ENCODE measurements at regions not wholly inside any gene's neighbourhood (a gene's known extent, or its start where the extent isn't known, plus 50 kb on each side); places are given as distances from the start of the nearest gene placed in this dataset.
"Not testable (repeated sequence)": the region's sequence is repeated elsewhere in the genome, so short reads cannot be mapped to it uniquely, and the experiment has no call there.

GRCh38 chr6:51049983-51050877 is 231.6 kb downstream of the TFAP2B start:
- no CpG with 5 or more reads among the region's 2 CpGs for WGBS (ENCODE audit: insufficient coverage)

GRCh38 chr6:51052716-51053115 is 234.0 kb downstream of the TFAP2B start:
- H3K27ac Mint-ChIP-seq; H3K9ac ChIP-seq (ENCODE audit: low read length); H3K36me3 ChIP-seq (replicated peaks in 1 of 2; ENCODE audit: control extremely low read depth in 1 of 2, control insufficient read depth in 1 of 2, extremely low read depth in 1 of 2, insufficient read depth in 2 of 2, low read length in 1 of 2); H3K9me3 ChIP-seq (ENCODE audit: control extremely low read depth in 1 of 3, control insufficient read depth in 2 of 3, insufficient read depth in 1 of 3, low read length in 2 of 3); H3K4me1 Mint-ChIP-seq; H3K4me2 ChIP-seq (replicated peaks; ENCODE audit: low read depth, low read length, poor library complexity, severe bottlenecking); ATAC-seq (ENCODE audit: low read depth); H3K79me2 ChIP-seq (ENCODE audit: control insufficient read depth, insufficient read depth, low read length); POLR2A ChIA-PET; H2AFZ ChIP-seq (ENCODE audit: insufficient read depth, low read depth, low read length, poor library complexity, severe bottlenecking); DNase-seq; H3K27me3 Mint-ChIP-seq; intact Hi-C loops (cut with micrococcal nuclease); CTCF ChIA-PET; H3K4me3 Mint-ChIP-seq; H3K9me3 Mint-ChIP-seq (ENCODE audit: insufficient read depth); H4K20me1 ChIP-seq (ENCODE audit: control insufficient read depth, insufficient read depth, low read length, poor library complexity, severe bottlenecking); H3K4me3 ChIP-seq (ENCODE audit: control extremely low read depth in 1 of 5, extremely low read depth in 1 of 5, insufficient read depth in 1 of 5, low read depth in 2 of 5, low read length in 4 of 5); H3K27me3 ChIP-seq (replicated peaks in 1 of 4; ENCODE audit: control extremely low read depth in 1 of 4, control insufficient read depth in 3 of 4, insufficient read depth in 4 of 4, low read length in 3 of 4); H3K27ac ChIP-seq (ENCODE audit: low read length in 2 of 2); H3K4me1 ChIP-seq (ENCODE audit: control insufficient read depth in 2 of 2, insufficient read depth in 2 of 2, low read length in 2 of 2): not testable (repeated sequence)
- WGBS (ENCODE audit: insufficient coverage) = 100% methylated on average over 2 of the region's 2 CpGs

More at GRCh38 chr6:51049983-51050877, 231.6 kb downstream of the TFAP2B start:
- Histone ChIP-seq H4K20me1 (ENCODE audit: control insufficient read depth, insufficient read depth, low read length, poor library complexity, severe bottlenecking) (no peaks in the 10 kb centered on the region), H3K4me1 (ENCODE audit: control insufficient read depth in 2 of 2, insufficient read depth in 2 of 2, low read length in 2 of 2) (no peaks in the 10 kb centered on the region), H3K27me3 (replicated peaks in 1 of 4; ENCODE audit: control extremely low read depth in 1 of 4, control insufficient read depth in 3 of 4, insufficient read depth in 4 of 4, low read length in 3 of 4) (no peaks in the 10 kb centered on the region), H3K9ac (ENCODE audit: low read length) (no peak overlapping the region), H3K27ac (ENCODE audit: low read length in 2 of 2) (no peak overlapping the region), H3K9me3 (ENCODE audit: control extremely low read depth in 1 of 3, control insufficient read depth in 2 of 3, insufficient read depth in 1 of 3, low read length in 2 of 3) (peaks cover 0 to 3% (median 0%) of the 10 kb centered on the region in 3 donors), H3K4me2 (replicated peaks; ENCODE audit: low read depth, low read length, poor library complexity, severe bottlenecking) (no peak overlapping the region), H3K4me3 (ENCODE audit: control extremely low read depth in 1 of 5, extremely low read depth in 1 of 5, insufficient read depth in 1 of 5, low read depth in 2 of 5, low read length in 4 of 5) (no peak overlapping the region), H3K36me3 (replicated peaks in 1 of 2; ENCODE audit: control extremely low read depth in 1 of 2, control insufficient read depth in 1 of 2, extremely low read depth in 1 of 2, insufficient read depth in 2 of 2, low read length in 1 of 2) (no peaks in the 10 kb centered on the region), H3K79me2 (ENCODE audit: control insufficient read depth, insufficient read depth, low read length) (no peaks in the 10 kb centered on the region), H2AFZ (ENCODE audit: insufficient read depth, low read depth, low read length, poor library complexity, severe bottlenecking) (no peak overlapping the region)
- H3K4me3 Mint-ChIP-seq = no peak overlapping the region
- DNase-seq (no peak), ATAC-seq (ENCODE audit: low read depth) (no peak)
- no peaks in the 10 kb centered on the region for H3K4me1 Mint-ChIP-seq
- H3K27me3 Mint-ChIP-seq = no peaks in the 10 kb centered on the region
- H3K27ac Mint-ChIP-seq = no peak overlapping the region
- intact Hi-C loops (cut with micrococcal nuclease) = no loop called here
- POLR2A ChIA-PET = no interaction called here
- TF ChIP-seq EZH2 (IDR thresholded peaks at IDR 0.05; ENCODE audit: borderline replicate concordance, insufficient read depth, low read depth, low read length, poor library complexity, severe bottlenecking) (no peak), CTCF (IDR thresholded peaks at IDR 0.05) (no peak)
- CTCF ChIA-PET = no interaction called here
- H3K9me3 Mint-ChIP-seq (ENCODE audit: insufficient read depth) = no peaks in the 10 kb centered on the region

- H3K27me3 ChIP-seq (replicated peaks in 1 of 4; ENCODE audit: control extremely low read depth in 1 of 4, control insufficient read depth in 3 of 4, insufficient read depth in 4 of 4, low read length in 3 of 4); intact Hi-C loops (cut with micrococcal nuclease); H3K36me3 ChIP-seq (replicated peaks in 1 of 2; ENCODE audit: control extremely low read depth in 1 of 2, control insufficient read depth in 1 of 2, extremely low read depth in 1 of 2, insufficient read depth in 2 of 2, low read length in 1 of 2); POLR2A ChIA-PET; H3K79me2 ChIP-seq (ENCODE audit: control insufficient read depth, insufficient read depth, low read length); DNase-seq; H3K4me3 Mint-ChIP-seq; H3K4me2 ChIP-seq (replicated peaks; ENCODE audit: low read depth, low read length, poor library complexity, severe bottlenecking); H3K27ac ChIP-seq (ENCODE audit: low read length in 2 of 2); H3K4me1 ChIP-seq (ENCODE audit: control insufficient read depth in 2 of 2, insufficient read depth in 2 of 2, low read length in 2 of 2); H2AFZ ChIP-seq (ENCODE audit: insufficient read depth, low read depth, low read length, poor library complexity, severe bottlenecking); H3K9me3 Mint-ChIP-seq (ENCODE audit: insufficient read depth); H3K9me3 ChIP-seq (ENCODE audit: control extremely low read depth in 1 of 3, control insufficient read depth in 2 of 3, insufficient read depth in 1 of 3, low read length in 2 of 3); CTCF ChIA-PET; H3K4me3 ChIP-seq (ENCODE audit: control extremely low read depth in 1 of 5, extremely low read depth in 1 of 5, insufficient read depth in 1 of 5, low read depth in 2 of 5, low read length in 4 of 5); H3K9ac ChIP-seq (ENCODE audit: low read length); H3K4me1 Mint-ChIP-seq; H4K20me1 ChIP-seq (ENCODE audit: control insufficient read depth, insufficient read depth, low read length, poor library complexity, severe bottlenecking); H3K27ac Mint-ChIP-seq; H3K27me3 Mint-ChIP-seq; ATAC-seq (ENCODE audit: low read depth): not testable (repeated sequence)
- 80% methylated on average over 1 of the region's 2 CpGs for WGBS (ENCODE audit: insufficient coverage)
Measured at GRCh38 chr6:51055316-51055715, 236.6 kb downstream of the TFAP2B start.

Data from B cell (primary cell).